Activated B cell treated with CpG ODN at 0.5 μM for 24 hours (primary cell): ENCODE measurements at regions not wholly inside any gene's neighbourhood (a gene's known extent, or its start where the extent isn't known, plus 50 kb on each side); places are given as distances from the start of the nearest gene placed in this dataset.

ENCODE experiments used
- ATAC-seq: fragments of 200-7000 bp; cut with Tn5 transposase; one replicate; pipeline ENCODE4 v1.10.0; 2021; ENCODE audit warnings: low read depth, mild to moderate bottlenecking, moderate library complexity
- CTCF ChIA-PET: fragments of 350-600 bp; sonication (Branson Sonifier 250); formaldehyde crosslinking; loops from one replicate; lab custom pipeline; 2021; ENCODE audit warnings: antibody characterized with exemption; lab: Charles Lee
- POLR2A ChIA-PET: fragments of 350-600 bp; sonication (Branson Sonifier 250); formaldehyde crosslinking; loops from one replicate; lab custom pipeline; 2021; ENCODE audit warnings: antibody characterized with exemption; lab: Charles Lee
- DNase-seq: peaks from one replicate; pipeline ENCODE4 v3.0.0; 2022
- H3K27ac Mint-ChIP-seq: one replicate; pipeline ENCODE4 v1.8.0; 2020; ENCODE audit warnings: mixed read lengths
- H3K27me3 Mint-ChIP-seq: one replicate; pipeline ENCODE4 v1.8.0; 2021; ENCODE audit warnings: mixed read lengths
- H3K36me3 Mint-ChIP-seq: one replicate; pipeline ENCODE4 v1.8.0; 2021; ENCODE audit warnings: low read depth, mixed read lengths
- H3K4me1 Mint-ChIP-seq: one replicate; pipeline ENCODE4 v1.8.0; 2021; ENCODE audit warnings: mixed read lengths
- H3K4me3 Mint-ChIP-seq: one replicate; pipeline ENCODE4 v1.8.0; 2020; ENCODE audit warnings: mild to moderate bottlenecking, mixed read lengths
- H3K9me3 Mint-ChIP-seq: one replicate; pipeline ENCODE4 v1.8.0; 2020; ENCODE audit warnings: mixed read lengths
- CTCF ChIP-seq: fragments of 200-600 bp; IDR thresholded peaks from one replicate; pipeline ENCODE4 v1.8.0; 2022; ENCODE audit warnings: antibody characterized with exemption, mild to moderate bottlenecking
- intact Hi-C: fragments of 100-400 bp; cut with micrococcal nuclease; formaldehyde crosslinking; loops from one replicate; pipeline ENCODE4 v1.15.1; 2024

GRCh38 chr15:46131876-46132275 is 497.0 kb downstream of the SQOR start:
- Mint-ChIP-seq H3K4me1 (no peaks in the 10 kb centered on the region), H3K27ac (no peak overlapping the region), H3K9me3 (peaks cover 16% of the 10 kb centered on the region), H3K27me3 (no peaks in the 10 kb centered on the region), H3K4me3 (no peak overlapping the region), H3K36me3 (no peaks in the 10 kb centered on the region)
- POLR2A ChIA-PET: no interaction called here
- TF ChIP-seq CTCF: no peak
- intact Hi-C loops: no loop called here
- CTCF ChIA-PET: no interaction called here
- no peak for DNase-seq
- no peak for ATAC-seq

GRCh38 chr15:46137443-46137842 is 502.6 kb downstream of the SQOR start:
- Mint-ChIP-seq H3K36me3 (no peaks in the 10 kb centered on the region), H3K4me3 (no peak overlapping the region), H3K9me3 (peaks cover 22% of the 10 kb centered on the region), H3K4me1 (no peaks in the 10 kb centered on the region), H3K27ac (no peak overlapping the region), H3K27me3 (no peaks in the 10 kb centered on the region)
- TF ChIP-seq CTCF: no peak
- intact Hi-C loops: no loop called here
- POLR2A ChIA-PET: no interaction called here
- CTCF ChIA-PET: no interaction called here
- DNase-seq: no peak
- no peak for ATAC-seq

- ChIA-PET CTCF (no interaction called here), POLR2A (no interaction called here)
- Mint-ChIP-seq H3K9me3 (peaks cover 17% of the 10 kb centered on the region), H3K4me3 (no peak overlapping the region), H3K27ac (no peak overlapping the region), H3K27me3 (no peaks in the 10 kb centered on the region), H3K4me1 (no peaks in the 10 kb centered on the region), H3K36me3 (no peaks in the 10 kb centered on the region)
- no peak for ATAC-seq
- DNase-seq: no peak
- no peak for TF ChIP-seq CTCF
- intact Hi-C loops: no loop called here
Measured at GRCh38 chr15:46146002-46146401, 511.2 kb downstream of the SQOR start.

GRCh38 chr15:46146915-46147314 is 512.1 kb downstream of the SQOR start:
- Mint-ChIP-seq H3K27me3 (no peaks in the 10 kb centered on the region), H3K9me3 (peaks cover 15% of the 10 kb centered on the region), H3K36me3 (no peaks in the 10 kb centered on the region), H3K4me1 (no peaks in the 10 kb centered on the region), H3K27ac (no peak overlapping the region), H3K4me3 (no peak overlapping the region)
- ChIA-PET POLR2A (no interaction called here), CTCF (no interaction called here)
- intact Hi-C loops: no loop called here
- ATAC-seq (no peak), DNase-seq (no peak)
- TF ChIP-seq CTCF: no peak

GRCh38 chr15:46151786-46152185 is 517.0 kb downstream of the SQOR start:
- ChIA-PET CTCF (no interaction called here), POLR2A (no interaction called here)
- Mint-ChIP-seq H3K27me3 (no peaks in the 10 kb centered on the region), H3K9me3 (peaks cover 3% of the 10 kb centered on the region), H3K4me1 (no peaks in the 10 kb centered on the region), H3K4me3 (no peak overlapping the region), H3K36me3 (no peaks in the 10 kb centered on the region), H3K27ac (no peak overlapping the region)
- ATAC-seq (no peak), DNase-seq (no peak)
- no peak for TF ChIP-seq CTCF
- intact Hi-C loops: no loop called here
